Uterus (tissue), 3 donors: ENCODE measurements at regions not wholly inside any gene's neighbourhood (a gene's known extent, or its start where the extent isn't known, plus 50 kb on each side); places are given as distances from the start of the nearest gene placed in this dataset.

ENCODE experiments used
- DNase-seq, 2 donors: peaks; one replicate each; pipeline ENCODE4 v3.0.0-alpha.2; 2019 to 2020
- H3K27ac ChIP-seq, 2 donors: fragments of 200-600 bp; sonication (generic); 1 replicate in 1 of 2; 2 replicates in 1 of 2; pipeline ENCODE4 v1.5.1; 2016 to 2018
- H3K27me3 ChIP-seq, 2 donors: fragments of 200-600 bp; sonication (generic); one replicate each; pipeline ENCODE4 v1.5.1; 2018 to 2019; ENCODE audit warnings: control low read depth in 1 of 2
- H3K36me3 ChIP-seq, 2 donors: fragments of 200-600 bp; sonication (generic); one replicate each; pipeline ENCODE4 v1.5.1; 2019; ENCODE audit warnings: control low read depth in 1 of 2
- H3K4me1 ChIP-seq, 2 donors: fragments of 200-600 bp; sonication (generic); one replicate each; pipeline ENCODE4 v1.5.1; 2018 to 2019; ENCODE audit warnings: control low read depth in 1 of 2
- H3K4me3 ChIP-seq, 2 donors: fragments of 200-600 bp; sonication (generic); 1 replicate in 1 of 2; 2 replicates in 1 of 2; pipeline ENCODE4 v1.5.1; 2018 to 2019; ENCODE audit warnings: mild to moderate bottlenecking in 1 of 2
- H3K9me3 ChIP-seq, 2 donors: fragments of 200-600 bp; sonication (generic); one replicate each; pipeline ENCODE4 v1.5.1; 2019; ENCODE audit warnings: control low read depth in 1 of 2
- POLR2A ChIP-seq, 2 donors: fragments of 450-650 bp; IDR thresholded peaks; one replicate each; pipeline ENCODE4 v1.6.1; 2016; ENCODE audit warnings: antibody characterized with exemption in 2 of 2, mild to moderate bottlenecking in 1 of 2, moderate library complexity in 1 of 2
- intact Hi-C: fragments of 100-400 bp; cut with DNase I; formaldehyde crosslinking; loops from one replicate; pipeline ENCODE4 v1.15.1; 2023; ENCODE audit warnings: low total_unique reads
- TF ChIP-seq, protein P1 (sequence below), 4 experiments: fragments of 200-600 bp in 2 of 4; fragments of 450-650 bp in 2 of 4; sonication (generic) in 2 of 4; IDR thresholded peaks; one replicate each; pipeline ENCODE4 v1.5.1; 2016 to 2019; ENCODE audit warnings: antibody characterized with exemption in 4 of 4, mild to moderate bottlenecking in 2 of 4, moderate library complexity in 1 of 4
- donor health status: DM: yes; HTN: yes; CAD: no.

GRCh38 chr2:75337016-75337415 lies 137.7 kb upstream of the TACR1 start:
- Histone ChIP-seq H3K9me3 (no peaks in the 10 kb centered on the region), H3K27ac (no peak overlapping the region), H3K4me3 (no peak overlapping the region), H3K27me3 (no peaks in the 10 kb centered on the region), H3K36me3 (no peaks in the 10 kb centered on the region), H3K4me1 (no peaks in the 10 kb centered on the region)
- no peak for DNase-seq
- no peak for TF ChIP-seq POLR2A (IDR thresholded peaks at IDR 0.05)
- TF ChIP-seq, protein P1, sequence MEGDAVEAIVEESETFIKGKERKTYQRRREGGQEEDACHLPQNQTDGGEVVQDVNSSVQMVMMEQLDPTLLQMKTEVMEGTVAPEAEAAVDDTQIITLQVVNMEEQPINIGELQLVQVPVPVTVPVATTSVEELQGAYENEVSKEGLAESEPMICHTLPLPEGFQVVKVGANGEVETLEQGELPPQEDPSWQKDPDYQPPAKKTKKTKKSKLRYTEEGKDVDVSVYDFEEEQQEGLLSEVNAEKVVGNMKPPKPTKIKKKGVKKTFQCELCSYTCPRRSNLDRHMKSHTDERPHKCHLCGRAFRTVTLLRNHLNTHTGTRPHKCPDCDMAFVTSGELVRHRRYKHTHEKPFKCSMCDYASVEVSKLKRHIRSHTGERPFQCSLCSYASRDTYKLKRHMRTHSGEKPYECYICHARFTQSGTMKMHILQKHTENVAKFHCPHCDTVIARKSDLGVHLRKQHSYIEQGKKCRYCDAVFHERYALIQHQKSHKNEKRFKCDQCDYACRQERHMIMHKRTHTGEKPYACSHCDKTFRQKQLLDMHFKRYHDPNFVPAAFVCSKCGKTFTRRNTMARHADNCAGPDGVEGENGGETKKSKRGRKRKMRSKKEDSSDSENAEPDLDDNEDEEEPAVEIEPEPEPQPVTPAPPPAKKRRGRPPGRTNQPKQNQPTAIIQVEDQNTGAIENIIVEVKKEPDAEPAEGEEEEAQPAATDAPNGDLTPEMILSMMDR (IDR thresholded peaks at IDR 0.05) = no peak
- intact Hi-C loops = no loop called here

DNA sequence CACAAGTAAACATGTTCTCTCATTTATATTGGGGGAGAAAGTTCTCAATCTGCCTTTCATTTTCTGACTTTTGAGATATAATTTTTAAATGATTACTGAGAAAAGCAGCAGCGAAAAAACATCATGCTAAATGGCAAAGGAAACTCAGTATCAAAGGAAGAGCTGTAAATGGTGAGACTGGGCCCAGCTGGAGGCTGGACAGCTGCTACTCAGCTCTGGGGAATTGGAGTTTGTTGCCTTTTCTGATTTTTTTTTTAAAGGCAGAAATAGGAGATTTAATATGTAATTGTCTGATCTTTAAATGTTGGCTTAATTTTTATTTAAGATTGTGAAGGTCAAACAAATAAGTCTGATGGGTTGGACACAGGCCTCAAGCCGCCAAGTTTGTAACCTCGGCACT lies 137.1 kb upstream of the TACR1 start:
- intact Hi-C loops = no loop called here
- Histone ChIP-seq H3K9me3 (no peaks in the 10 kb centered on the region), H3K36me3 (no peaks in the 10 kb centered on the region), H3K4me1 (no peaks in the 10 kb centered on the region), H3K27me3 (no peaks in the 10 kb centered on the region), H3K4me3 (no peak overlapping the region), H3K27ac (no peak overlapping the region)
- TF ChIP-seq, protein P1 (IDR thresholded peaks at IDR 0.05) = no peak
- TF ChIP-seq POLR2A (IDR thresholded peaks at IDR 0.05) = no peak
- no peak for DNase-seq

DNA sequence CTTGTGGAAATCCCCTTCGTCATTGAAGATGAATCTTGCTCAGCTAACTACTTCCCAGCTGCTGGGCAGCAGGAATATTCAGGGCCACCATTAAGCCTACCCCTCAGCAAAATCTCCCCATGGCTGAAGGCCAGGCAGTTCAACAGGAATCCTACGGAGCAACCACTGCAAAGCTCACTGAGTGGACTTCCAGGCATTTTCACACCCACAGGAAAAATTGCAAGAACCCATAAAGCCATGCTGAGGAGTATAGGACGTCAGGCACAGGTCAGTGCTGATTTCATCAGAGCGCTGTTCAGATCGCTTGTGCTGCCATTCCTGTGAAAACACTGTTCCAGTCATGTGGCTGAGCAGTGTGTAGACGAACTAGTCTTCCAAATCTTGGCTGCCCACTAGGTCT lies 134.8 kb upstream of the TACR1 start:
- Histone ChIP-seq H3K4me1 (no peaks in the 10 kb centered on the region), H3K9me3 (no peaks in the 10 kb centered on the region), H3K4me3 (no peak overlapping the region), H3K27me3 (no peaks in the 10 kb centered on the region), H3K36me3 (no peaks in the 10 kb centered on the region), H3K27ac (no peak overlapping the region)
- TF ChIP-seq POLR2A (IDR thresholded peaks at IDR 0.05) = no peak
- TF ChIP-seq, protein P1 (IDR thresholded peaks at IDR 0.05) = no peak
- no peak for DNase-seq
- intact Hi-C loops = no loop called here

GRCh38 chr2:75333646-75334045 lies 134.3 kb upstream of the TACR1 start:
- no peak for DNase-seq
- no peak overlapping the region for H3K27ac ChIP-seq
- no peak overlapping the region for H3K4me3 ChIP-seq
- H3K9me3 ChIP-seq = no peaks in the 10 kb centered on the region
- TF ChIP-seq, protein P1 (IDR thresholded peaks at IDR 0.05) = no peak
- TF ChIP-seq POLR2A (IDR thresholded peaks at IDR 0.05) = no peak
- no peaks in the 10 kb centered on the region for H3K27me3 ChIP-seq
- intact Hi-C loops = no loop called here
- no peaks in the 10 kb centered on the region for H3K36me3 ChIP-seq
- H3K4me1 ChIP-seq = no peaks in the 10 kb centered on the region

GRCh38 chr2:75328156-75328555 lies 128.8 kb upstream of the TACR1 start:
- no peak for TF ChIP-seq POLR2A (IDR thresholded peaks at IDR 0.05)
- TF ChIP-seq, protein P1 (IDR thresholded peaks at IDR 0.05) = no peak
- intact Hi-C loops = no loop called here
- Histone ChIP-seq H3K36me3 (no peaks in the 10 kb centered on the region), H3K4me3 (no peak overlapping the region), H3K27me3 (no peaks in the 10 kb centered on the region), H3K27ac (no peak overlapping the region), H3K9me3 (no peaks in the 10 kb centered on the region), H3K4me1 (no peaks in the 10 kb centered on the region)
- no peak for DNase-seq
